ENCODE measurements at regions not wholly inside any gene's neighbourhood (a gene's known extent, or its start where the extent isn't known, plus 50 kb on each side); places are given as distances from the start of the nearest gene placed in this dataset.

DNA sequence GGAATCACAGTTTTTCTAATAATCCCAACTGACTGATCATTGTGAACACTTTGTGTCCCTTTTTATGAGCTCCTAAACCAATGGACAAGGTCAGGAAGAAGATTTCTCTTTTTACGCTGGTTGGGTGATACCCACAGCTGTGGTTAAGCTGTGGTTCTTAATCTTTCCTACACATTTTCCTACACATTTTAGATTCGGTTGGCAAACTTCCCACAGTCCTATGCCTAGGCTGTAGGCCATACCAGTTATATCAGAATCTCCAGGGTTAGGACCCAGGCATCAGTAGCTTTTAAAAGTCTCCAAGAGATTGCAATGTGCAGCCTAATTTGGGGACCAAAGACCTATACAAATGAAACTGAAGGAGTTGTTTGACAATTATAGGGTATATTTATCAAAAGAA, 203.0 kb downstream of the SP3 start:
- no peak for TF ChIP-seq EZH2phosphoT487 (IDR thresholded peaks at IDR 0.05; ENCODE audit: borderline replicate concordance)
- TF ChIP-seq, protein P1, sequence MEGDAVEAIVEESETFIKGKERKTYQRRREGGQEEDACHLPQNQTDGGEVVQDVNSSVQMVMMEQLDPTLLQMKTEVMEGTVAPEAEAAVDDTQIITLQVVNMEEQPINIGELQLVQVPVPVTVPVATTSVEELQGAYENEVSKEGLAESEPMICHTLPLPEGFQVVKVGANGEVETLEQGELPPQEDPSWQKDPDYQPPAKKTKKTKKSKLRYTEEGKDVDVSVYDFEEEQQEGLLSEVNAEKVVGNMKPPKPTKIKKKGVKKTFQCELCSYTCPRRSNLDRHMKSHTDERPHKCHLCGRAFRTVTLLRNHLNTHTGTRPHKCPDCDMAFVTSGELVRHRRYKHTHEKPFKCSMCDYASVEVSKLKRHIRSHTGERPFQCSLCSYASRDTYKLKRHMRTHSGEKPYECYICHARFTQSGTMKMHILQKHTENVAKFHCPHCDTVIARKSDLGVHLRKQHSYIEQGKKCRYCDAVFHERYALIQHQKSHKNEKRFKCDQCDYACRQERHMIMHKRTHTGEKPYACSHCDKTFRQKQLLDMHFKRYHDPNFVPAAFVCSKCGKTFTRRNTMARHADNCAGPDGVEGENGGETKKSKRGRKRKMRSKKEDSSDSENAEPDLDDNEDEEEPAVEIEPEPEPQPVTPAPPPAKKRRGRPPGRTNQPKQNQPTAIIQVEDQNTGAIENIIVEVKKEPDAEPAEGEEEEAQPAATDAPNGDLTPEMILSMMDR (conservative IDR thresholded peaks at IDR 0.05; ENCODE audit: low read length), result no peak
- Histone ChIP-seq H3K4me1 (ENCODE audit: insufficient read depth, low read length, poor library complexity, severe bottlenecking) (no peaks in the 10 kb centered on the region), H2AFZ (ENCODE audit: low read length) (no peak overlapping the region), H4K20me1 (ENCODE audit: insufficient read depth, low read length, poor library complexity, severe bottlenecking) (no peaks in the 10 kb centered on the region), H3K9ac (ENCODE audit: low read depth, low read length, poor library complexity, severe bottlenecking) (no peak overlapping the region), H3K9me2 (replicated peaks; ENCODE audit: low read depth, low read length) (no peaks in the 10 kb centered on the region), H3K36me3 (ENCODE audit: insufficient read depth, low read length) (no peaks in the 10 kb centered on the region), H3K4me3 (ENCODE audit: low read length, poor library complexity, severe bottlenecking) (no peak overlapping the region), H3F3A (ENCODE audit: low read depth) (no peaks in the 10 kb centered on the region), H3K79me2 (ENCODE audit: insufficient read depth, low read length) (no peaks in the 10 kb centered on the region), H3K4me2 (ENCODE audit: low read depth, low read length, poor library complexity, severe bottlenecking) (no peak overlapping the region), H3K27me3 (ENCODE audit: insufficient read depth, low read length, poor library complexity, severe bottlenecking) (no peaks in the 10 kb centered on the region), H3K9me3 (ENCODE audit: insufficient read depth, low read depth, low read length) (no peaks in the 10 kb centered on the region)

DNA sequence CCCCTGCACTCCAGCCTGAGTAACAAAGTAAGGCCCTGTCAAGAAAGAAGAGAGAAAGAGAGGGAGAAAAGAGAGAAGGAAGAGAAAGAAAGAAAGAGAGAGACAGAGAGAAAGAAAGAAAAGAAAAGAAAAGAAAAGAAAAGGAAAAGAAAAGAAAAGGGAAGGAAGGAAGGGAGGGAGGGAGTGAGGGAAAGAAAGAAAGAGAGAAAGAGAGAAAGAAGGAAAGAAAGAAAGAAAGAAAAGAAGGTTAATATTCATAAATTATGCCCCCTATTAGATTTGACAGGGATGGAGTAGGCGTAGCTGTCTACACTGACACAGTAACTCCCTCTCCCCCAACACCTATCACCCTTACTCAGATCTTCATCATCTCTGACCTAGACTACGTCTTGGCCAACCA, 202.3 kb downstream of the SP3 start:
- no peak overlapping the region for H3K9ac ChIP-seq (ENCODE audit: low read depth, low read length, poor library complexity, severe bottlenecking)
- no peak for TF ChIP-seq EZH2phosphoT487 (IDR thresholded peaks at IDR 0.05; ENCODE audit: borderline replicate concordance)
- H3K9me2 ChIP-seq (replicated peaks; ENCODE audit: low read depth, low read length), result no peaks in the 10 kb centered on the region

DNA sequence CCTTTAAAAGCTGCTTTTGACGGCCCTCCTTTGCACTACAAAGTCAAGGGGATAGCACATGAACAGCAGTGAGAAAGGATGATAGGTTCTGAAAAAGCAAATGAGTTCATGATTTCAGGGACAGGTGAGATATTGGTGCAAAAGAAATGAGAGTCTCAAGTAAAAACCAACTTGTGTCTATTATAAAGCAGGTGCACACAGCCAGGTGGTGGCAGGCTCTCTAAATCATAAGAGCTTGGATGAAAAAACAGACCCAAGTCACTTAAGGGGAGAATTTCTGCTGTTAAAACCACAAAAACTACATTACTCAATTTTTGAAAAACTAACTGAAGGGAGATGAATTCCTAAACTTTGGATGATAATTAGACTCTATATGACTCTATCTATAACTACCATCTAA, 201.5 kb downstream of the SP3 start:
- Histone ChIP-seq H3K9ac (ENCODE audit: low read depth, low read length, poor library complexity, severe bottlenecking) (no peak overlapping the region), H4K20me1 (ENCODE audit: insufficient read depth, low read length, poor library complexity, severe bottlenecking) (no peaks in the 10 kb centered on the region), H3K9me3 (ENCODE audit: insufficient read depth, low read depth, low read length) (no peaks in the 10 kb centered on the region), H3K27me3 (ENCODE audit: insufficient read depth, low read length, poor library complexity, severe bottlenecking) (no peaks in the 10 kb centered on the region), H3K36me3 (ENCODE audit: insufficient read depth, low read length) (no peaks in the 10 kb centered on the region), H3K4me1 (ENCODE audit: insufficient read depth, low read length, poor library complexity, severe bottlenecking) (no peaks in the 10 kb centered on the region), H3K9me2 (replicated peaks; ENCODE audit: low read depth, low read length) (no peaks in the 10 kb centered on the region), H3K79me2 (ENCODE audit: insufficient read depth, low read length) (no peaks in the 10 kb centered on the region), H3K4me2 (ENCODE audit: low read depth, low read length, poor library complexity, severe bottlenecking) (no peak overlapping the region), H3K4me3 (ENCODE audit: low read length, poor library complexity, severe bottlenecking) (no peak overlapping the region), H3F3A (ENCODE audit: low read depth) (no peaks in the 10 kb centered on the region), H2AFZ (ENCODE audit: low read length) (no peak overlapping the region)
- TF ChIP-seq, protein P1 (conservative IDR thresholded peaks at IDR 0.05; ENCODE audit: low read length), result no peak
- TF ChIP-seq EZH2phosphoT487 (IDR thresholded peaks at IDR 0.05; ENCODE audit: borderline replicate concordance), result no peak

More for the DNA sequence above, 202.3 kb downstream of the SP3 start:
- no peak overlapping the region for H2AFZ ChIP-seq (ENCODE audit: low read length)
- no peaks in the 10 kb centered on the region for H3K79me2 ChIP-seq (ENCODE audit: insufficient read depth, low read length)
- H3K36me3 ChIP-seq (ENCODE audit: insufficient read depth, low read length), result no peaks in the 10 kb centered on the region
- H3K27me3 ChIP-seq (ENCODE audit: insufficient read depth, low read length, poor library complexity, severe bottlenecking), result no peaks in the 10 kb centered on the region
- H3K4me3 ChIP-seq (ENCODE audit: low read length, poor library complexity, severe bottlenecking), result no peak overlapping the region
- H4K20me1 ChIP-seq (ENCODE audit: insufficient read depth, low read length, poor library complexity, severe bottlenecking), result no peaks in the 10 kb centered on the region
- no peak overlapping the region for H3K4me2 ChIP-seq (ENCODE audit: low read depth, low read length, poor library complexity, severe bottlenecking)
- no peaks in the 10 kb centered on the region for H3K9me3 ChIP-seq (ENCODE audit: insufficient read depth, low read depth, low read length)
- no peaks in the 10 kb centered on the region for H3K4me1 ChIP-seq (ENCODE audit: insufficient read depth, low read length, poor library complexity, severe bottlenecking)
- no peaks in the 10 kb centered on the region for H3F3A ChIP-seq (ENCODE audit: low read depth)

DNA sequence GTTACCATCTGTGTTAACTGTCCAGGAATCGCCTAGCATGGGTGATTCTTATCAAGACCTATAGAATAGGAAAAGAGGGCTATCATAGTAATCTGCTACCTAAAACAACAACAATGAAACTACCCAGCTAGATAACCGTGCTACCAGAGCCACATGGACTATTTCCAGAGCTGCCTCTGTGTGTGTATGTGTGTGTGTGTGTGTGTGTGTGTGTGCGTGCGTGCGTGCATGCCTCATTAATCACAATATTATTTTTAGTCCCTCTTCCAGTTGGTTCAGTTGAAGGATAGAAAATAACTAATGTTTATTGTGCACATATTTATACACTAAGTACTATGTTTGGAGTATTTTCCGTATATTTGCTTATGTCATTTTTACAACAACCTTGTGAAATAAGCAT, 201.1 kb downstream of the SP3 start:
- no peaks in the 10 kb centered on the region for H3K4me1 ChIP-seq (ENCODE audit: insufficient read depth, low read length, poor library complexity, severe bottlenecking)
- H3K27me3 ChIP-seq (ENCODE audit: insufficient read depth, low read length, poor library complexity, severe bottlenecking), result no peaks in the 10 kb centered on the region
- H3K4me2 ChIP-seq (ENCODE audit: low read depth, low read length, poor library complexity, severe bottlenecking), result no peak overlapping the region
- H3K9ac ChIP-seq (ENCODE audit: low read depth, low read length, poor library complexity, severe bottlenecking), result no peak overlapping the region
- H2AFZ ChIP-seq (ENCODE audit: low read length), result no peak overlapping the region
- no peaks in the 10 kb centered on the region for H3K9me2 ChIP-seq (replicated peaks; ENCODE audit: low read depth, low read length)
- H4K20me1 ChIP-seq (ENCODE audit: insufficient read depth, low read length, poor library complexity, severe bottlenecking), result no peaks in the 10 kb centered on the region
- TF ChIP-seq EZH2phosphoT487 (IDR thresholded peaks at IDR 0.05; ENCODE audit: borderline replicate concordance), result no peak
- TF ChIP-seq, protein P1 (conservative IDR thresholded peaks at IDR 0.05; ENCODE audit: low read length), result no peak
- no peaks in the 10 kb centered on the region for H3K36me3 ChIP-seq (ENCODE audit: insufficient read depth, low read length)
- H3K79me2 ChIP-seq (ENCODE audit: insufficient read depth, low read length), result no peaks in the 10 kb centered on the region
- no peaks in the 10 kb centered on the region for H3F3A ChIP-seq (ENCODE audit: low read depth)
- no peaks in the 10 kb centered on the region for H3K9me3 ChIP-seq (ENCODE audit: insufficient read depth, low read depth, low read length)
- H3K4me3 ChIP-seq (ENCODE audit: low read length, poor library complexity, severe bottlenecking), result no peak overlapping the region
